Liver (tissue), 8 donors: ENCODE measurements at regions not wholly inside any gene's neighbourhood (a gene's known extent, or its start where the extent isn't known, plus 50 kb on each side); places are given as distances from the start of the nearest gene placed in this dataset.
"Not testable (repeated sequence)": the region's sequence is repeated elsewhere in the genome, so short reads cannot be mapped to it uniquely, and the experiment has no call there.

Experiments used
- DNase-seq: peaks from one replicate; pipeline ENCODE4 v3.0.0-alpha.2; 2017; ENCODE audit warnings: low spot score
- H3K27ac ChIP-seq, 2 donors: one replicate each; pipeline ENCODE4 v1.7.0; 2013; ENCODE audit warnings: inconsistent platforms in 2 of 2, low read length in 2 of 2, control low read depth in 1 of 2, low read depth in 1 of 2, mild to moderate bottlenecking in 1 of 2
- H3K27me3 ChIP-seq, 4 donors: one replicate each; pipeline versions ENCODE4 v1.6.1 to v1.7.0; 2013; ENCODE audit warnings: low read length in 3 of 4, inconsistent platforms in 1 of 4, mild to moderate bottlenecking in 1 of 4, moderate library complexity in 1 of 4; ENCODE audit not compliant: control insufficient read depth in 4 of 4, insufficient read depth in 4 of 4
- H3K36me3 ChIP-seq, 4 donors: one replicate each; pipeline versions ENCODE4 v1.6.1 to v1.7.0; 2013; ENCODE audit warnings: low read length in 3 of 4, mild to moderate bottlenecking in 3 of 4, low read depth in 1 of 4, moderate library complexity in 1 of 4; ENCODE audit not compliant: control insufficient read depth in 4 of 4, insufficient read depth in 3 of 4
- H3K4me1 ChIP-seq, 4 donors: one replicate each; pipeline versions ENCODE4 v1.6.1 to v1.7.0; 2013; ENCODE audit warnings: low read length in 3 of 4, mild to moderate bottlenecking in 3 of 4, moderate library complexity in 1 of 4; ENCODE audit not compliant: control insufficient read depth in 4 of 4, insufficient read depth in 4 of 4
- H3K4me3 ChIP-seq, 3 donors: one replicate each; pipeline versions ENCODE4 v1.6.1 to v1.7.0; 2013; ENCODE audit warnings: low read length in 3 of 3, control low read depth in 1 of 3, low read depth in 1 of 3, mild to moderate bottlenecking in 1 of 3
- H3K9ac ChIP-seq, 2 donors: one replicate each; pipeline ENCODE4 v1.7.0; 2013; ENCODE audit warnings: low read length in 2 of 2, mild to moderate bottlenecking in 2 of 2, moderate library complexity in 2 of 2, control low read depth in 1 of 2, low read depth in 1 of 2
- H3K9me3 ChIP-seq, 4 donors: one replicate each; pipeline versions ENCODE4 v1.6.1 to v1.7.0; 2013; ENCODE audit warnings: low read length in 3 of 4; ENCODE audit not compliant: control insufficient read depth in 4 of 4
- ATF3 ChIP-seq: IDR thresholded peaks from 2 replicates; pipeline ENCODE4 v1.6.1; 2016; ENCODE audit warnings: antibody characterized with exemption
- CTCF ChIP-seq: fragments of 150-350 bp; IDR thresholded peaks from 2 replicates; pipeline ENCODE4 v1.5.1; 2017; ENCODE audit warnings: improper control_type of control experiment, low read depth, low read length; ENCODE audit not compliant: missing input control
- EGR1 ChIP-seq, 2 donors: IDR thresholded peaks; 2 replicates each; pipeline ENCODE4 v1.6.1; 2016 to 2018; ENCODE audit warnings: antibody characterized with exemption in 2 of 2, low read depth in 2 of 2
- FOXA1 ChIP-seq: IDR thresholded peaks from 2 replicates; pipeline ENCODE4 v1.6.1; 2016; ENCODE audit warnings: antibody characterized with exemption
- FOXA2 ChIP-seq: IDR thresholded peaks from 2 replicates; pipeline ENCODE4 v1.6.1; 2016; ENCODE audit warnings: antibody characterized with exemption
- HNF4A ChIP-seq, 2 donors: conservative IDR thresholded peaks; 2 replicates each; pipeline ENCODE4 v1.6.1; 2016; ENCODE audit warnings: antibody characterized with exemption in 2 of 2, mild to moderate bottlenecking in 2 of 2
- HNF4G ChIP-seq: IDR thresholded peaks from 2 replicates; pipeline ENCODE4 v1.6.1; 2016; ENCODE audit warnings: antibody characterized with exemption
- JUND ChIP-seq, 2 donors: IDR thresholded peaks; 2 replicates each; pipeline ENCODE4 v1.6.1; 2016; ENCODE audit warnings: antibody characterized with exemption in 2 of 2
- MAX ChIP-seq: IDR thresholded peaks from 2 replicates; pipeline ENCODE4 v1.6.1; 2016; ENCODE audit warnings: antibody characterized with exemption
- RAD21 ChIP-seq, 2 donors: IDR thresholded peaks; 2 replicates each; pipeline ENCODE4 v1.6.1; 2016; ENCODE audit warnings: antibody characterized with exemption in 2 of 2, mild to moderate bottlenecking in 2 of 2
- REST ChIP-seq: IDR thresholded peaks from 2 replicates; pipeline ENCODE4 v1.6.1; 2016; ENCODE audit warnings: antibody characterized with exemption, mild to moderate bottlenecking
- TAF1 ChIP-seq: conservative IDR thresholded peaks from 2 replicates; pipeline ENCODE4 v1.6.1; 2016; ENCODE audit warnings: antibody characterized with exemption, mild to moderate bottlenecking
- YY1 ChIP-seq: IDR thresholded peaks from 2 replicates; pipeline ENCODE4 v1.6.1; 2016; ENCODE audit warnings: antibody characterized with exemption, mild to moderate bottlenecking
- ZBTB33 ChIP-seq: IDR thresholded peaks from 2 replicates; pipeline ENCODE4 v1.6.1; 2016; ENCODE audit warnings: antibody characterized with exemption
- WGBS: extraction: QIAGEN DNeasy Blood & Tissue Kit; methylation state at CpG from one replicate; pipeline ENCODE4 v1.1.7; 2013; 5-methylcytosine and 5-hydroxymethylcytosine counted together
- donor health status: healthy.
- donor health status: healthy.
- donor health status: healthy.
- donor health status: healthy.
- donor health status: healthy.

- no peak for TF ChIP-seq EGR1 (IDR thresholded peaks at IDR 0.05; ENCODE audit: low read depth in 2 of 2)
Observed at GRCh38 chr14:84496677-84497076, 1033.3 kb upstream of the FLRT2 start (continued).

- 94% methylated on average over 18 of the region's 18 CpGs for WGBS
- H3K4me3 ChIP-seq, H3K9ac ChIP-seq, H3K9me3 ChIP-seq, H3K36me3 ChIP-seq, H3K27ac ChIP-seq, DNase-seq, H3K4me1 ChIP-seq, H3K27me3 ChIP-seq: not testable (repeated sequence)
Observed at GRCh38 chr14:84512823-84513222, 1017.1 kb upstream of the FLRT2 start.

DNA sequence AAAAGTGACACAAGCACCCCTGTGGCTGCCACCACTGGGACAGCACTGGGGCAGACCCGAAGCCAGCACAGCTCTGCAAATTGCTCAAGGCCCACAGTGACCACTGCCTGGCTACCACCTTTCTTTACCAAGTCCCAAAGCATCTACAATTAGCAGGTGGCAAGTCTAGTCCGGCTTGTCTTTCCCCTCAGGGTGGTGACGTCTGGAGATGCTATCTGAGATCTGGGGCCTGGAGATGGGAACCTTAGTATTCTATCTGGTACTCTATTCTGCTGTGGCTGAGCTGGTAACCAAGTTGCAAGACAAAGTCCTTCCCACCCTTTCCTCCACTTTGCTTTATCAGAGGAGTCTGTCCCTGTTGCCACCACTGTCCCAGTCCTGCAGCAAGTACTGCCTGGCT is 1010.1 kb upstream of the FLRT2 start:
- no peak overlapping the region for H3K4me3 ChIP-seq
- no peak for DNase-seq
- H3K27me3 ChIP-seq = no peaks in the 10 kb centered on the region
- no peaks in the 10 kb centered on the region for H3K36me3 ChIP-seq
- no peaks in the 10 kb centered on the region for H3K9me3 ChIP-seq
- no peak overlapping the region for H3K9ac ChIP-seq
- TF ChIP-seq REST = no peak
- no peak for TF ChIP-seq RAD21 (IDR thresholded peaks at IDR 0.05)
- TF ChIP-seq HNF4A (conservative IDR thresholded peaks at IDR 0.05) = no peak
- no peak for TF ChIP-seq EGR1 (IDR thresholded peaks at IDR 0.05; ENCODE audit: low read depth in 2 of 2)
- 70% methylated on average over 3 of the region's 3 CpGs for WGBS
- no peaks in the 10 kb centered on the region for H3K4me1 ChIP-seq
- no peak overlapping the region for H3K27ac ChIP-seq

- H3K9me3 ChIP-seq = no peaks in the 10 kb centered on the region
- H3K27ac ChIP-seq = no peak overlapping the region
- no peaks in the 10 kb centered on the region for H3K27me3 ChIP-seq
- WGBS = 80% methylated on average over 1 of the region's 1 CpG
- DNase-seq = no peak
- no peak for TF ChIP-seq ZBTB33
- TF ChIP-seq TAF1 = no peak
- no peak for TF ChIP-seq EGR1 (IDR thresholded peaks at IDR 0.05; ENCODE audit: low read depth in 2 of 2)
- TF ChIP-seq REST = no peak
- TF ChIP-seq JUND (IDR thresholded peaks at IDR 0.05) = no peak
- TF ChIP-seq HNF4G = no peak
- no peak for TF ChIP-seq CTCF
- TF ChIP-seq ATF3 = no peak
- TF ChIP-seq FOXA2 = no peak
- no peak for TF ChIP-seq YY1
- no peak for TF ChIP-seq FOXA1
- TF ChIP-seq MAX = no peak
- no peaks in the 10 kb centered on the region for H3K36me3 ChIP-seq
- no peak overlapping the region for H3K4me3 ChIP-seq
- H3K4me1 ChIP-seq = no peaks in the 10 kb centered on the region
- H3K9ac ChIP-seq = no peak overlapping the region
Observed at GRCh38 chr14:84520711-84521338, 1009.1 kb upstream of the FLRT2 start.
